LNCAP (cell line): ENCODE measurements at regions not wholly inside any gene's neighbourhood (a gene's known extent, or its start where the extent isn't known, plus 50 kb on each side); places are given as distances from the start of the nearest gene placed in this dataset.

ENCODE experiments used
- CTCF ChIP-seq: fragments of 450-650 bp; IDR thresholded peaks from 2 replicates; pipeline ENCODE4 v1.5.1; 2017; ENCODE audit warnings: mild to moderate bottlenecking

GRCh38 chr7:41118486-41118885 lies 584.4 kb downstream of the INHBA start:
- TF ChIP-seq CTCF = no peak

- no peak for TF ChIP-seq CTCF
These were observed 585.5 kb downstream of the INHBA start for GRCh38 chr7:41117431-41117830.

- no peak for TF ChIP-seq CTCF
These were observed 586.1 kb downstream of the INHBA start for GRCh38 chr7:41116817-41117216.

GRCh38 chr7:41116337-41116736 lies 586.6 kb downstream of the INHBA start:
- TF ChIP-seq CTCF = no peak

GRCh38 chr7:41114691-41115090 lies 588.2 kb downstream of the INHBA start:
- no peak for TF ChIP-seq CTCF

- no peak for TF ChIP-seq CTCF
These were observed 588.8 kb downstream of the INHBA start for GRCh38 chr7:41114131-41114530.

- no peak for TF ChIP-seq CTCF
These were observed 589.2 kb downstream of the INHBA start for GRCh38 chr7:41113719-41114118.

GRCh38 chr7:41110186-41110585 lies 592.7 kb downstream of the INHBA start:
- TF ChIP-seq CTCF = no peak
